HUES6 (cell line): ENCODE measurements at regions not wholly inside any gene's neighbourhood (a gene's known extent, or its start where the extent isn't known, plus 50 kb on each side); places are given as distances from the start of the nearest gene placed in this dataset.

ENCODE experiments used
- H3K27ac ChIP-seq: 2 replicates; pipeline ENCODE4 v1.7.0; 2013; ENCODE audit warnings: low read depth, mild to moderate bottlenecking, low read length, inconsistent platforms
- H3K27me3 ChIP-seq: 2 replicates; pipeline ENCODE4 v1.6.1; 2013; ENCODE audit warnings: low read length; ENCODE audit not compliant: control insufficient read depth, insufficient read depth
- H3K36me3 ChIP-seq: 2 replicates; pipeline ENCODE4 v1.6.1; 2013; ENCODE audit warnings: low read length; ENCODE audit not compliant: control insufficient read depth, insufficient read depth
- H3K4me1 ChIP-seq: 2 replicates; pipeline ENCODE4 v1.6.1; 2013; ENCODE audit warnings: low read length; ENCODE audit not compliant: control insufficient read depth, insufficient read depth
- H3K4me3 ChIP-seq: 2 replicates; pipeline ENCODE4 v1.5.1; 2013; ENCODE audit warnings: low read depth, low read length
- H3K9ac ChIP-seq: one replicate; pipeline ENCODE4 v1.6.1; 2013; ENCODE audit warnings: mild to moderate bottlenecking, low read length
- H3K9me3 ChIP-seq: 2 replicates; pipeline ENCODE4 v1.6.1; 2013; ENCODE audit warnings: low read depth, low read length; ENCODE audit not compliant: control insufficient read depth, insufficient read depth

DNA sequence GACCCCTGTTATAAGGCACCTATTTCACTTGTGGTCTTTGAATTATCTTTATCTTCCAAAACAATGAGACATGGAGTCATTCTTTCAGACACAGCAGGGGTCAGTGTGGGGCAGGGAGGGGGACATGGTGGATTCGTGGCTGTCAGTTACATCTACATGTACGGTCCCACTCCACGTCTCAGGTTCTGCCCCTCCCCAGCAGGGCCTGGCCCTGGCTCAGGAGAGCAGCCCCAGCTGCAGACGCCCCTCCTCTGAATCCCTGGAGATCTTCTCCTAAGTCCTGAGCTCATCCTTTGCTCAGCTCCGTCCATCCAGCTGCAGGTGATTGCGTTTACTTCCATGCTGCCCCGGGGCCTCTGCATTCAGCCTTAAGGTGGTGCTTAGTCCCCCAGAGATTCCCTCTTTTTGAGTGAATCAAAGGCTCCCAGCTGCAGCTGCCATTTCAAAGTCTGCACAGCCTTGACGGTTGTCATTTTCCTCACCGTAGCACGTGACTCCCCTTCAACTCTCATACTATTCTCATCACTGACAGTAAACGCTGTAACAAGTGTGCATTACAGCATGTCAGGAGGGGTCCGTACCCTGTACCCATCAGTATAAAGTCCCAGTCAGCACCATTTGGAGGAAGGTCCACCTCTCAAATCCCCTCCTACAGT lies 113.4 kb upstream of the TCERG1L start:
- Histone ChIP-seq H3K4me3 (no peak overlapping the region), H3K9me3 (no peaks in the 10 kb centered on the region), H3K4me1 (no peaks in the 10 kb centered on the region)

DNA sequence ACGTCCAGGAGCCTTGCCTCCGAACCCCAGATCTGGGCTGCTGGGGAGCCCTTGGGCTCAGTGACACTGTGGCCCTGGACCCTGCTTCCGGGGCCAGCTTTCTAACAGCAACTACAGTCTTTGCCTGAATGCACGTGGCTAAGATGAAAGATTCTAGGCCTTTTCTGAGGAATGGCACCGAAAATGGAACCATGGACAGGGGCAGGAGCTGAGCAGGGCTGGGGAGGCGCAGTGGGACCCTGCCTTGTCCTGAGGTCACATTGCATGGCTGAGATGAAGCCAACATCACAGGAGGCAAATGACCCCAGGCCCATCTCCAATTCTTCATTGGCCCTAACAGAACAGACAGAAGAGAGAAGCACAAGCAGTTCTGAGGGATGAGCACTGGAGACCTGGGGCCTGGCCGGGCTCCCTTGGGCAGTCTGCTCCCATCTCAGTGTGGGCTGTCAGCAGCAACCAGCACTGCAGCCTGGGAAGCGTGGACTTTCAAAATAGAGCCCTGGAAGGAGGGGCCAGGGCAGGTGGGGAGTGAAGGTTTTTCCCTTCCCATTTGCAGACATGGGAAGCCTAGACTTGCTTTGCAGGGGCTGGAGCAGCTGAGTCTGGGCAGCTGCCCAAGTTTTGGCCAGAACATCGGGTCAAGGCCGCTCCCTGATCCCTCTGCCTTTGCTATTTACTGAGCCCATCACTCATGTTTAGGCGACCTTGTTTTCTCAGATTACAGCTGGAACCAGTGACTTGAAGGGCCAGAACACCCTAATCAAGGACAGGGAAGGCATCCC lies 114.4 kb upstream of the TCERG1L start:
- no peak overlapping the region for H3K4me3 ChIP-seq
- H3K27me3 ChIP-seq, result no peaks in the 10 kb centered on the region; the same call in 1 of the 2 replicates
- no peak overlapping the region for H3K9ac ChIP-seq
- H3K27ac ChIP-seq, result no peak overlapping the region
- no peaks in the 10 kb centered on the region for H3K4me1 ChIP-seq
- H3K9me3 ChIP-seq, result no peaks in the 10 kb centered on the region
- no peaks in the 10 kb centered on the region for H3K36me3 ChIP-seq

More for the DNA sequence above, 113.4 kb upstream of the TCERG1L start:
- Histone ChIP-seq H3K27ac (no peak overlapping the region), H3K9ac (no peak overlapping the region), H3K36me3 (no peaks in the 10 kb centered on the region), H3K27me3 (no peaks in the 10 kb centered on the region; the same call in 1 of the 2 replicates)

DNA sequence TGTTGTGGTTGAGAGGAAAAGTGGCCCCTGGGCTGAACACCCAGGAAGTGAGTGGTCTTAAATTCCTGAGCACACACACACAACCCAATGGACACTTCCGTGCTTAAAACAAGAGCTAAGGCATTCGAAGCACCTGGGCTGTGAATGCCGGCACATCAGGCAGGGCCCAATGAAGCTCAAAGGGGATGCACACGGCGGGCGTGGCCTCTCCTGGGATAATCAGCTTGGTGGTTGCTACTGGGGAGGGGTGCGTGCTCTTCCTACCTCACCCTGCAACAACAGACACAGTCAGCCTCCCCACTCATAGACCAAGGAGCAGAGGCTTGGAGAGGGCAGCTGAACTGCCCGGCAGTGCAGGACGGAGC lies 115.0 kb upstream of the TCERG1L start:
- Histone ChIP-seq H3K9me3 (no peaks in the 10 kb centered on the region), H3K9ac (no peak overlapping the region), H3K4me1 (no peaks in the 10 kb centered on the region), H3K27ac (no peak overlapping the region), H3K36me3 (no peaks in the 10 kb centered on the region), H3K4me3 (no peak overlapping the region), H3K27me3 (no peaks in the 10 kb centered on the region; the same call in 1 of the 2 replicates)

DNA sequence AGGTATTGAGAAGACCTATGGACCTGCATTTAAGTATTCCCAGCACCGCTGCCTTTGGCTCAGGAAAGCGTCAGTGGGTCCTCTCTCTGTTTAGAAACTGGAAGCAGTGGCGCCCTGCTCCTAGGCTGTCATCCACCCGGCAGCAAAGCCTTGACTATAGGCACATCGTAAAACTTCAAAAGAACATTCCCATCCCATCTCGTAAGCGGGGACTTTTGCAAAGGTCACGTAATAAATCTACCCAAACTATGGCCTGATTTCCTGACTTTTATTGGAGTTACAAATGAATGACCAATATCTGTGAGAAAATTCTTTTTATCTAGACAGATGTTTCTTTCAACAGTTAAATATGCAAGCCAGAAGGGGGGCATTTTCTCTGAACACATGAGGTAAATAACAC lies 115.8 kb upstream of the TCERG1L start:
- Histone ChIP-seq H3K9me3 (no peaks in the 10 kb centered on the region), H3K36me3 (no peaks in the 10 kb centered on the region), H3K4me3 (no peak overlapping the region), H3K4me1 (no peaks in the 10 kb centered on the region), H3K9ac (no peak overlapping the region), H3K27me3 (no peaks in the 10 kb centered on the region; the same call in 1 of the 2 replicates), H3K27ac (no peak overlapping the region)

DNA sequence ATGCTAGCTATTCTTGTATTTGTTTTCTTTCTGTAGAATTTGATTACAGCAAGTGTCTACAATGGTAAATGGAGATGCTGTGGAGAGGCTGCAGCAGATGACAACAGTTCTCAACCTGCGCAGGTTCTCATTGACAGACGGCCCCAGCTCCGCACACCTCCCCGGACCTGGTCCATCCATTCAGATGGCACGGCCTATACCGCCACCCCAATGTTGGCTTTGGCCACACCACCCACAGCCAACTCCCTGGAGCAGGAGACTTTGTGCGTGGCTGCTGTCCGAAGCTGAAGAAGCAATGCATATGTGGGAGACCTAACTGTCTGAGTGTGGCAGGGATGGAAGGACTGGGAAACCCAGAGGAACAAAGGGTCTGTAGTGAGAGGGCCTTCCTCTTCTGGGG lies 116.4 kb upstream of the TCERG1L start:
- Histone ChIP-seq H3K4me1 (no peaks in the 10 kb centered on the region), H3K36me3 (no peaks in the 10 kb centered on the region), H3K27me3 (no peaks in the 10 kb centered on the region; the same call in 1 of the 2 replicates), H3K9ac (no peak overlapping the region), H3K27ac (no peak overlapping the region), H3K4me3 (no peak overlapping the region), H3K9me3 (no peaks in the 10 kb centered on the region)

DNA sequence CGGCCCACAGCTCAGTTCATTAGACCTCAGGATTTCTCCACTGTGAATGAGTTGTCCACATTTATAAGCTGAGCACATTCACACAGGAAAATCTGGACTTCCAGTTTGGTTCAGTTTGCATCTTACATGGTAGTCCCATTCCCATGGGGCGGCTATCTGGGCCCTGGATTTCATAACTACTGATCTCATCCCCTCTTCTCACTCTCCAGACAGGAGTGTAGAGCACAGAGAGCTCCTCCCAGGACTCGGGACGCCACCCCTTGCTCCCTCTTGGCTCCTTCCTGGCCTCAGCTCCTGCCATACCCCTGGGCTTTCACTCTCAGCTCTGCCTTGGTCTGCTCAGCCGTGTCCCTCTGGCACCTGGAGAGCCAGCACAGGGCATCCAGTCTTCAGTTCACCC lies 117.6 kb upstream of the TCERG1L start:
- no peaks in the 10 kb centered on the region for H3K36me3 ChIP-seq
- no peak overlapping the region for H3K27ac ChIP-seq
- H3K9ac ChIP-seq, result no peak overlapping the region
- H3K9me3 ChIP-seq, result no peaks in the 10 kb centered on the region
- H3K27me3 ChIP-seq, result no peaks in the 10 kb centered on the region; the same call in 1 of the 2 replicates
- H3K4me1 ChIP-seq, result no peaks in the 10 kb centered on the region
- H3K4me3 ChIP-seq, result no peak overlapping the region

DNA sequence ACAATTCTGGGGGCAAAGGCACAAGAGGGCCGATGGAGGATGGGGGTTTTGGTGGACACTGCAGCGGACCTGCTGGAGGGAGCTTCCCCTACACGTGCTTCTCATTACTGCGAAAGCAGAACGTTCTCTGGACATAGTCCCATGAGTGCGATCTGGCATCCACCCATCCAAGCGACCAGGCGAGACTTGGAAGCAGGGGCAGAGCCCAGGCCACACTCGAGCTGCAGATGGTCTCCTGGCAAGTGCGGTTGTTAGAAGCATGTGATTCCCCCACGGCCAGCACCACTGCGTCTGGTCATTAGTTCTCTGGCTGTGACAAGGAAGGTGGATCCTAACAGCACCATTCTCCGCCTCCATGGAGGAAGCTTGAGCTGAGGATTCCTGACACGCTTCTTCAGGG lies 118.4 kb upstream of the TCERG1L start:
- H3K9me3 ChIP-seq, result no peaks in the 10 kb centered on the region
- H3K27ac ChIP-seq, result no peak overlapping the region
- no peaks in the 10 kb centered on the region for H3K36me3 ChIP-seq
- no peaks in the 10 kb centered on the region for H3K4me1 ChIP-seq
- no peak overlapping the region for H3K4me3 ChIP-seq
- H3K9ac ChIP-seq, result no peak overlapping the region
- H3K27me3 ChIP-seq, result no peaks in the 10 kb centered on the region; the same call in 1 of the 2 replicates

DNA sequence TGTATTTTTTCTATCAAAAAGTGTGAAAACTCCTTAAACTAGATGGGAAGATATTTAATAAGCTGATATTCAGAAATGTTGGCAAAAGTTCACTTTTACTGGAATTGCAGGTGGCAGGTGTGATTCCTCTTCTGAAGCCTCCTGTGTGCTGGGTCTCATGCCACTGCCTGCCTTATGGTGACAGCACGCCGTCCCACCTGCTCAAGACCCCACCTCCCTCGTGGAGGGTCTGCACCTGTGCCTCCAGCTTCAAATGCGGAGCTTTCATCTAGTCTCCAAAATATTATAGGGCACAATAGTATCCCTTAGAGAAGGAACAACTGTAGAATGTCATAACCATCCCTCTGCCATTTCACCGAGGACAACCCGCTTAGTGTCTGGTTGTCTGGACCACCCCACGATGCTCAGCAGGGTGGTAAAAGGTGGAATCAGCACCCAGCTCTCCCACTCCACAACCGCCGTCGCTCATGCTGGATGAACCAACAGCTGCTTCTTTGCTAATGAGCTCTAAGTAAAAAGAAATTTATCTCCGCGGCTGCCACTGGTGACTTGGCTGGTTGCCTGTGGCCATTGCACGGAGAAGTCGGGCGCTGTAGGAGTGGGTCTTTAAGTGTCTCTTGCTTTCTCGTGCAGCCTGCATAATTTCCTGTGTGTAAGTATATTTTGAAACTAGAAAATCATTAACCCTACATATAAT lies 119.3 kb upstream of the TCERG1L start:
- Histone ChIP-seq H3K27me3 (no peaks in the 10 kb centered on the region; the same call in 1 of the 2 replicates), H3K4me1 (no peaks in the 10 kb centered on the region), H3K4me3 (no peak overlapping the region), H3K27ac (no peak overlapping the region), H3K36me3 (no peaks in the 10 kb centered on the region), H3K9me3 (no peaks in the 10 kb centered on the region), H3K9ac (no peak overlapping the region)

DNA sequence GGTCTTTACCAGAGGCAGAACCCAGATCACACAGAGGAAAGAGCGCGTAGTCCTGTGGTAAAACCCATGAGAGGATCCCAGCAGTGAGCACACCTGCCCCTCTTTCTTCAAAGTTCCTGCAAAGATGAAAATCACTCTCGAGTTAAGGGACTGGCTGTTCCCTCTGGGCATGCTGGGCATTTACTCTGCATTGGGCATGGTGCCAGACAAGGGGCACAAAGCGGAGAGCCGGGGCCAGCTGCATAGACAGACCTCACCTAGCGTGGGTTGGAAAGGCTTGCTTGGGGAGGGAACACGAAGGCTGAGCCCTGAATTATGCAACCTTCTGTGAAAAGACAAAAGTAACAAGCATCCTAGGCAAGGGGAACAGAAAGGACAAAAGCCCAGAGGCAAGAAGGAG lies 120.0 kb upstream of the TCERG1L start:
- no peak overlapping the region for H3K4me3 ChIP-seq
- H3K27me3 ChIP-seq, result no peaks in the 10 kb centered on the region; the same call in 1 of the 2 replicates
- H3K27ac ChIP-seq, result no peak overlapping the region
- H3K9ac ChIP-seq, result no peak overlapping the region
- no peaks in the 10 kb centered on the region for H3K9me3 ChIP-seq
- H3K4me1 ChIP-seq, result no peaks in the 10 kb centered on the region
- H3K36me3 ChIP-seq, result no peaks in the 10 kb centered on the region

DNA sequence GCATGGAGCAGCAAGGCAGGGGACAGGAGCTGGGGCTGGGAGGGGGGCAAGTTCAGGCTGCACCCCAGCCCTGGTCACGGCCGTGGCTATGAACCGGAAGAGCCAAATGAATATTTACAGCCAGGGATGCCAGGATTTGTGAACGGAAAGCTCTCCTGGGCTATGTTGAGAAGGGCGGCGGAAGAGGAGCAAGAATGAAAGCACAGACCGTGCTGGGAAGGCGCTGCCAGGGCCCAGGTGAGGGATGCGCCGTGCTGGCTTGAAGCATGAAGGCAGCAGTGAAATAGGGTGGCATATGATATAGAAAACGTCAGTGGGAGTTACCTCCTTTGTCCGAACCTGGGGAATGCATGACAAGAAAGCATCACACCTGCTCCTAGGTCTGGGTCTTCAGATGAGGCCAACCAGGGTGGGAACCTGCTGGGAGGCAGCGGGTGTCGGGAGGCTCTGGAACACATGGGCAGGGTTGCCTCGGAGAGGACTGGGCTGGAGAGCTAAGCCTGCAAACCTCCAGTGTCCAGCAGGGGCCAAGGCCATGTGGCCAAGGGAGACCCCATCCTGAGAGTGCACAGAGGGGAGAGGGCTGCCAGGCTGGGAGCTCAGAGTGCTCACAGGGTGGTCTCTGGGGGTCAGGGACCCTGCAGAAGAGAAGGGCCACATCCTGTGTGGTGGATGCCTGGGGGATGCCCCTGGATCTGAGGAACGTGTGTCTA lies 120.6 kb upstream of the TCERG1L start:
- H3K36me3 ChIP-seq, result no peaks in the 10 kb centered on the region
- H3K4me1 ChIP-seq, result no peaks in the 10 kb centered on the region
- H3K4me3 ChIP-seq, result no peak overlapping the region
- H3K9me3 ChIP-seq, result no peaks in the 10 kb centered on the region
- H3K27ac ChIP-seq, result no peak overlapping the region
- no peaks in the 10 kb centered on the region; the same call in 1 of the 2 replicates for H3K27me3 ChIP-seq
- H3K9ac ChIP-seq, result no peak overlapping the region
